ENCODE measurements at regions not wholly inside any gene's neighbourhood (a gene's known extent, or its start where the extent isn't known, plus 50 kb on each side); places are given as distances from the start of the nearest gene placed in this dataset.

DNA sequence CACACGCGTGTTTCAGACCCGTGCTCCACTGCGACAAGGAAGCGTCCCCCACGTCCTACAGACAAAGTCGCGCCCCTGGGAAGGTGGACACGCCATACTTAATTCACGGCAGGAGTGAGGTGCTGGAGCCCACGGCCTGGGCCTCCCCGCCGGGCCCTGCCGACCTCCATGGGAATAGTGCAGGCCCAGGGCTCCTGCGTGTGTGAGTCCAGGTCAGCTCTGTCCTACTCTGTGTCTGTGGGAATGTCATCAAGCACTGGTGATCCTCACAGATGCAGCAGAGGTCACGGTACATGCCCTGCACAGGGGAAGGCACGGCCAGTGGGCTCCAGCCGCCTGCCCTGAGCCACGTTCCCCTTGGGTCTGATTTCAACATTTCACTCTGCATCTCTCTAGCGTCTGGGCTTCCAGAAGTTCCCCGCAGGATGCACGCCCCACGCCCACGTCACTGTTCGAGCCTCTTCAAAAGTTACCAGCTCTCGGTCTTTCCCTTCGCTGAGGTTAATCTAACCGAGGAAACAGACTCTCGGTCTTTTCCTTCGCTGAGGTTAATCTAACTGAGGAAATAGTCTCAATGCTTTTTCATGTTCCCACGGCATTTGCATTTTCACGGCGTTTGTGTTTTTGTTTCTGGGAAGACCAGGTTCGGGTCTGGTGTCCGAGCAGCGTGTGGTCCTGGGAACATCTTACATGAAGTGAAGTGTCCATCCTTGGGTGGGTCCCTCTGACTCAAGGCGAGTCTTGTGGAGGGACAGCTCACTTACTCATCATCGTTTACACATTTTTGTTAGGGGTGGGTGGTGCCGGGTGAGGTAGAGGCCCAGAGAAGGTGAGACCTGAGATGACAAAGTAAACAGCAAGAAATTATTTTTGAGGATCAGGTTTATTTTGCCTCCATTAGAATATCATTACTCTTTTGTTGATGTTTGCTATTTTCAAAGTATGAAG is 157.3 kb upstream of the ALKAL2 start:
- no peak for TF ChIP-seq CTCF (IDR thresholded peaks at IDR 0.05)
- no peaks in the 10 kb centered on the region for H3K36me3 Mint-ChIP-seq (ENCODE audit: unreplicated experiment)
- peaks cover 7% of the 10 kb centered on the region for H3K27me3 Mint-ChIP-seq (ENCODE audit: unreplicated experiment)
- H3K9me3 Mint-ChIP-seq (ENCODE audit: unreplicated experiment), result no peaks in the 10 kb centered on the region
- no peak for DNase-seq (ENCODE audit: extremely low spot score, unreplicated experiment)
- H3K4me3 Mint-ChIP-seq (ENCODE audit: unreplicated experiment), result no peak overlapping the region
- H3K27ac Mint-ChIP-seq (ENCODE audit: unreplicated experiment), result no peak overlapping the region
- H3K4me1 Mint-ChIP-seq (ENCODE audit: unreplicated experiment), result peaks cover 7% of the 10 kb centered on the region

- Mint-ChIP-seq H3K27ac (ENCODE audit: unreplicated experiment) (no peak overlapping the region), H3K27me3 (ENCODE audit: unreplicated experiment) (peaks cover 7% of the 10 kb centered on the region), H3K36me3 (ENCODE audit: unreplicated experiment) (no peaks in the 10 kb centered on the region), H3K9me3 (ENCODE audit: unreplicated experiment) (no peaks in the 10 kb centered on the region), H3K4me1 (ENCODE audit: unreplicated experiment) (no peaks in the 10 kb centered on the region), H3K4me3 (ENCODE audit: unreplicated experiment) (no peak overlapping the region)
- no peak for TF ChIP-seq CTCF (IDR thresholded peaks at IDR 0.05)
- DNase-seq (ENCODE audit: extremely low spot score, unreplicated experiment), result no peak
Observed at GRCh38 chr2:443741-444140, 155.8 kb upstream of the ALKAL2 start.

DNA sequence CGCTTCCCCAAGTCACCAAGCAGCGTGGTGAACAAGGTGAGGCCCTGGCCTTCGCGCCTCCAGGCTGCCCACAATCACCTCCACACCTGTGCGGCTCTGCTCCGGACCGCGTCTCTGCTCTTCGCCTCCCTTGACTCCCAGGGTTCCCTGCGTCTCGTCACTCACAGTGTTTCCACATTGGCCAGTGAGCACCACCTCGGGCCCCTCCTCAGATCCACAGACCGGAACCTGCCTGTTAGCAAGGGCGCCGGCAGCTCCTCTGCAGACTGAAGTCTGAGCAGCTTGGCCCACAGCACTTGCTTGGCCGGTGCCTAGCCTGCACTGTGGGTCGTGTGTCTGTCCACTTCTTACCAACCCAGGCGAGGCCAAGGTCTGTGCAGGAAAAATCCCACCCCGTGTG is 155.3 kb upstream of the ALKAL2 start:
- no peak for TF ChIP-seq CTCF (IDR thresholded peaks at IDR 0.05)
- DNase-seq (ENCODE audit: extremely low spot score, unreplicated experiment), result no peak
- Mint-ChIP-seq H3K27me3 (ENCODE audit: unreplicated experiment) (peaks cover 7% of the 10 kb centered on the region), H3K9me3 (ENCODE audit: unreplicated experiment) (no peaks in the 10 kb centered on the region), H3K27ac (ENCODE audit: unreplicated experiment) (no peak overlapping the region), H3K4me1 (ENCODE audit: unreplicated experiment) (no peaks in the 10 kb centered on the region), H3K36me3 (ENCODE audit: unreplicated experiment) (no peaks in the 10 kb centered on the region), H3K4me3 (ENCODE audit: unreplicated experiment) (no peak overlapping the region)

DNA sequence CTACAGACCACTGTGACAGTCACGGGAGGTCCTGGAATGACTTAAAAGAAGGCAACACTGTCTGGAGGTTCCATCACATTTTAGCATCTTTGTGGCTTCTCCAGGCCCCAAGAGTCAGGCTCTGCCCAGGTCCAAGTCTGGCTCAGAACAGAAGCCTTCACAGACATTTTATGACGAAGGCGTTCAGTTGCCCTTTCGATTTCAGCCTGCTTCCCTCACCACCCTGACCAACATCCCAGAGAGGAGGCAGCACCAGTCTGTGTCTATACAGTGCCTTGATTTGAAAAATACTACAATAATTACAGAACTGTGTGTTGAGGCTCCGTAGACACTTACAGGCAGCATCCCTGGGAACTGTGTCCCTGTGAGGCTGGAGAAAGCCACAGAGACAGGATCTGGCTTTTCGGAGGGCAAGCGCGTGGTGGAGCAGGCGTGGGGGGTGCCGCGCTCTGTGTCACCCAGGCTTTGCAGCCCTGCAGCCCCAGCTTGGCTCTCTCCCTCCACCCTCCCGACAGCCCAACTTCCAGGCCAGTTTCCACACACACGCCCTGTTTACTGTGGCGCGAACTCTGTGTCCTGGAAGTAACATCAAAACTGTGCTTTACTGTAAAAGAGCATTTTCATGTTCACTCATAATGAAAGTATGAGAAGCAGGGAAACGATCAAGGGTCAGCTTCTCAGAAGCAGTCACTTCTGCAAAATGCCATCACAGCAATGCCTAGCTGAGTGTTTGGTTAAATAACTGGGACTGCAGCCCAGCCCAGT is 153.5 kb upstream of the ALKAL2 start:
- DNase-seq (ENCODE audit: extremely low spot score, unreplicated experiment), result no peak
- no peaks in the 10 kb centered on the region for H3K9me3 Mint-ChIP-seq (ENCODE audit: unreplicated experiment)
- no peak overlapping the region for H3K27ac Mint-ChIP-seq (ENCODE audit: unreplicated experiment)
- no peaks in the 10 kb centered on the region for H3K36me3 Mint-ChIP-seq (ENCODE audit: unreplicated experiment)
- TF ChIP-seq CTCF (IDR thresholded peaks at IDR 0.05), result no peak
- no peaks in the 10 kb centered on the region for H3K4me1 Mint-ChIP-seq (ENCODE audit: unreplicated experiment)
- peaks cover 7% of the 10 kb centered on the region for H3K27me3 Mint-ChIP-seq (ENCODE audit: unreplicated experiment)
- H3K4me3 Mint-ChIP-seq (ENCODE audit: unreplicated experiment), result no peak overlapping the region

GRCh38 chr2:440403-440740 is 152.5 kb upstream of the ALKAL2 start:
- no peak for DNase-seq (ENCODE audit: extremely low spot score, unreplicated experiment)
- no peaks in the 10 kb centered on the region for H3K9me3 Mint-ChIP-seq (ENCODE audit: unreplicated experiment)
- no peaks in the 10 kb centered on the region for H3K36me3 Mint-ChIP-seq (ENCODE audit: unreplicated experiment)
- H3K4me1 Mint-ChIP-seq (ENCODE audit: unreplicated experiment), result no peaks in the 10 kb centered on the region
- no peak overlapping the region for H3K27ac Mint-ChIP-seq (ENCODE audit: unreplicated experiment)
- no peak for TF ChIP-seq CTCF (IDR thresholded peaks at IDR 0.05)
- H3K4me3 Mint-ChIP-seq (ENCODE audit: unreplicated experiment), result no peak overlapping the region
- H3K27me3 Mint-ChIP-seq (ENCODE audit: unreplicated experiment), result peaks cover 6% of the 10 kb centered on the region
